OCI-LY7 (cell line): ENCODE measurements at regions not wholly inside any gene's neighbourhood (a gene's known extent, or its start where the extent isn't known, plus 50 kb on each side); places are given as distances from the start of the nearest gene placed in this dataset.

ENCODE experiments used
- BruUV-seq: library from RNA; stranded (reverse); fragments of 400-500 nt; replicated peaks from 2 replicates; lab custom pipeline; 2021; lab: Mats Ljungman, UMichigan
- CTCF ChIA-PET: fragments of 300-600 bp; sonication (Branson Sonifier 250); formaldehyde crosslinking; loops from one replicate; lab custom pipeline; 2022; ENCODE audit warnings: antibody characterized with exemption; ENCODE audit not compliant: unreplicated experiment; lab: Charles Lee
- POLR2A ChIA-PET: fragments of 300-600 bp; sonication (Branson Sonifier 250); formaldehyde crosslinking; loops from one replicate; lab custom pipeline; 2022; ENCODE audit warnings: antibody characterized with exemption; lab: Charles Lee
- DNase-seq: peaks from one replicate; pipeline ENCODE4 v3.0.0-alpha.2; 2015; ENCODE audit warnings: low spot score
- H2AFZ ChIP-seq: fragments of 200-600 bp; sonication (generic), shearing (Covaris generic); 2 replicates; pipeline ENCODE4 v1.6.1; 2014; ENCODE audit warnings: mild to moderate bottlenecking, antibody characterized with exemption, low read length, moderate library complexity
- H3K27ac ChIP-seq: fragments of 200-600 bp; sonication (generic); 2 replicates; pipeline ENCODE4 v1.5.1; 2014; ENCODE audit warnings: mixed run types, low read depth, mild to moderate bottlenecking, moderate library complexity, low read length, inconsistent platforms; ENCODE audit not compliant: poor library complexity, severe bottlenecking
- H3K36me3 ChIP-seq: fragments of 200-600 bp; sonication (generic); 2 replicates; pipeline ENCODE4 v1.6.1; 2014; ENCODE audit warnings: mild to moderate bottlenecking, antibody characterized with exemption, low read length, moderate library complexity, mixed read lengths; ENCODE audit not compliant: insufficient read depth
- H3K4me1 ChIP-seq: fragments of 200-600 bp; sonication (generic); 2 replicates; pipeline ENCODE4 v1.5.1; 2014; ENCODE audit warnings: mild to moderate bottlenecking, low read length; ENCODE audit not compliant: insufficient read depth, poor library complexity, severe bottlenecking
- H3K4me2 ChIP-seq: fragments of 200-600 bp; sonication (generic); 2 replicates; pipeline ENCODE4 v1.6.1; 2014; ENCODE audit warnings: mild to moderate bottlenecking, low read length
- H3K4me3 ChIP-seq: fragments of 200-600 bp; sonication (generic); 2 replicates; pipeline ENCODE4 v1.5.1; 2014; ENCODE audit warnings: mild to moderate bottlenecking, low read depth, low read length; ENCODE audit not compliant: poor library complexity, severe bottlenecking
- H3K79me2 ChIP-seq: fragments of 200-600 bp; sonication (generic); 2 replicates; pipeline ENCODE4 v1.6.1; 2016; ENCODE audit warnings: low read depth, mild to moderate bottlenecking, low read length, moderate library complexity, mixed read lengths; ENCODE audit not compliant: insufficient read depth
- H3K9me2 ChIP-seq: fragments of 200-600 bp; sonication (generic); 2 replicates; pipeline ENCODE4 v1.6.1; 2016; ENCODE audit warnings: mild to moderate bottlenecking, low read length, mixed read lengths; ENCODE audit not compliant: insufficient read depth
- H3K9me3 ChIP-seq: fragments of 200-600 bp; sonication (generic); 2 replicates; pipeline ENCODE4 v1.6.1; 2014; ENCODE audit warnings: mild to moderate bottlenecking, mixed run types, low read length, mixed read lengths
- H4K20me1 ChIP-seq: fragments of 200-600 bp; sonication (generic); 2 replicates; pipeline ENCODE4 v1.6.1; 2014; ENCODE audit warnings: mild to moderate bottlenecking, antibody characterized with exemption, low read length, moderate library complexity, mixed read lengths; ENCODE audit not compliant: insufficient read depth
- CTCF ChIP-seq: fragments of 200-600 bp; sonication (generic); conservative IDR thresholded peaks from 2 replicates; pipeline ENCODE4 v1.5.1; 2014; ENCODE audit warnings: mild to moderate bottlenecking, antibody characterized with exemption, low read length, moderate library complexity, mixed read lengths
- EZH2phosphoT487 ChIP-seq: fragments of 200-600 bp; sonication (generic); IDR thresholded peaks from 2 replicates; pipeline ENCODE4 v1.6.1; 2018; ENCODE audit warnings: low read depth, borderline replicate concordance, mild to moderate bottlenecking, mixed run types, antibody characterized with exemption, low read length, moderate library complexity, mixed read lengths
- intact Hi-C: fragments of 100-400 bp; cut with micrococcal nuclease; formaldehyde crosslinking; loops from one replicate; pipeline ENCODE4 v1.10.0; 2022; ENCODE audit not compliant: unreplicated experiment

- no peaks in the 10 kb centered on the region for H3K4me1 ChIP-seq
- POLR2A ChIA-PET, result interaction anchor here (0.6 to 1.8 kb wide), 2 partner anchors 10 to 73 kb away, joined by 4 to 7 read pairs; no protein-coding TSS in a partner anchor
- no peak overlapping the region for H3K27ac ChIP-seq
- no peak overlapping the region for H3K4me3 ChIP-seq
- no peaks in the 10 kb centered on the region for H3K9me3 ChIP-seq
- no peak overlapping the region for H2AFZ ChIP-seq
- DNase-seq, result no peak
- no peak for TF ChIP-seq CTCF
- no peak for TF ChIP-seq EZH2phosphoT487
- H4K20me1 ChIP-seq, result no peaks in the 10 kb centered on the region
- H3K4me2 ChIP-seq, result no peak overlapping the region
- H3K9me2 ChIP-seq, result no peaks in the 10 kb centered on the region
- BruUV-seq, result no TSS peak
- CTCF ChIA-PET, result no interaction called here
- no peaks in the 10 kb centered on the region for H3K79me2 ChIP-seq
- H3K36me3 ChIP-seq, result no peaks in the 10 kb centered on the region
- intact Hi-C loops, result no loop called here
Measured at GRCh38 chr17:69716556-69716955, 302.1 kb downstream of the MAP2K6 start.

GRCh38 chr17:69717214-69717613, 302.7 kb downstream of the MAP2K6 start:
- TF ChIP-seq CTCF, result no peak
- TF ChIP-seq EZH2phosphoT487, result no peak
- Histone ChIP-seq H3K9me3 (no peaks in the 10 kb centered on the region), H3K4me2 (no peak overlapping the region), H3K36me3 (no peaks in the 10 kb centered on the region), H4K20me1 (no peaks in the 10 kb centered on the region), H3K4me1 (no peaks in the 10 kb centered on the region), H2AFZ (no peak overlapping the region), H3K4me3 (no peak overlapping the region), H3K27ac (no peak overlapping the region), H3K79me2 (no peaks in the 10 kb centered on the region), H3K9me2 (no peaks in the 10 kb centered on the region)
- BruUV-seq, result no TSS peak
- no peak for DNase-seq
- intact Hi-C loops, result no loop called here
- POLR2A ChIA-PET, result interaction anchor here (0.6 to 2.1 kb wide), 3 partner anchors 8 to 29 kb away, joined by 3 to 7 read pairs (median 6); no protein-coding TSS in a partner anchor
- CTCF ChIA-PET, result no interaction called here

GRCh38 chr17:69717819-69718218, 303.3 kb downstream of the MAP2K6 start:
- Histone ChIP-seq H2AFZ (no peak overlapping the region), H3K9me3 (no peaks in the 10 kb centered on the region), H3K79me2 (no peaks in the 10 kb centered on the region), H3K27ac (no peak overlapping the region), H3K4me2 (no peak overlapping the region), H3K36me3 (no peaks in the 10 kb centered on the region), H4K20me1 (no peaks in the 10 kb centered on the region), H3K4me1 (no peaks in the 10 kb centered on the region), H3K4me3 (no peak overlapping the region), H3K9me2 (no peaks in the 10 kb centered on the region)
- ChIA-PET CTCF (no interaction called here), POLR2A (interaction anchor here (0.6 to 2.1 kb wide), 4 partner anchors 9 to 306 kb away, joined by 3 to 7 read pairs (median 4); no protein-coding TSS in a partner anchor)
- TF ChIP-seq EZH2phosphoT487 (no peak), CTCF (no peak)
- intact Hi-C loops, result no loop called here
- BruUV-seq, result no TSS peak
- no peak for DNase-seq
